ENCODE measurements at regions not wholly inside any gene's neighbourhood (a gene's known extent, or its start where the extent isn't known, plus 50 kb on each side); places are given as distances from the start of the nearest gene placed in this dataset.
"Not testable (repeated sequence)": the region's sequence is repeated elsewhere in the genome, so short reads cannot be mapped to it uniquely, and the experiment has no call there.

- Histone ChIP-seq H3K4me1 (no peaks in the 10 kb centered on the region), H3K36me3 (no peaks in the 10 kb centered on the region), H3F3A (ENCODE audit: low read depth) (no peaks in the 10 kb centered on the region), H3K79me2 (ENCODE audit: low read depth) (no peaks in the 10 kb centered on the region), H3K4me3 (no peak overlapping the region), H3K4me2 (no peak overlapping the region), H3K27ac (no peak overlapping the region), H4K20me1 (ENCODE audit: low read depth) (no peaks in the 10 kb centered on the region), H3K27me3 (no peaks in the 10 kb centered on the region), H2AFZ (replicated peaks) (no peak overlapping the region), H3K9me3 (ENCODE audit: low read depth) (no peaks in the 10 kb centered on the region), H3K9ac (no peak overlapping the region)
- Mint-ChIP-seq H3K9me3 (peaks cover 12% of the 10 kb centered on the region), H3K36me3 (no peaks in the 10 kb centered on the region), H3K27ac (no peak overlapping the region), H3K4me3 (no peak overlapping the region), H3K4me1 (no peaks in the 10 kb centered on the region), H3K27me3 (ENCODE audit: insufficient read depth, low read depth) (peaks cover 3% of the 10 kb centered on the region)
- no peak for TF ChIP-seq EZH2 (IDR thresholded peaks at IDR 0.05)
- TF ChIP-seq CTCF (IDR thresholded peaks at IDR 0.05): no peak
- TF ChIP-seq EZH2phosphoT487 (IDR thresholded peaks at IDR 0.05): no peak
- DNase-seq (ENCODE audit: low spot score): no peak
These were observed 208.3 kb upstream of the PIEZO2 start for GRCh38 chr18:11357678-11358077.

- not testable (repeated sequence) for H3K27me3 Mint-ChIP-seq (ENCODE audit: insufficient read depth, low read depth); H3F3A ChIP-seq (ENCODE audit: low read depth); H3K27me3 ChIP-seq; H3K9ac ChIP-seq; DNase-seq (ENCODE audit: low spot score); H3K4me3 Mint-ChIP-seq; H3K79me2 ChIP-seq (ENCODE audit: low read depth); H3K4me2 ChIP-seq; H4K20me1 ChIP-seq (ENCODE audit: low read depth); H3K4me1 ChIP-seq; H3K9me3 ChIP-seq (ENCODE audit: low read depth); H3K27ac Mint-ChIP-seq; H2AFZ ChIP-seq (replicated peaks); H3K4me3 ChIP-seq; H3K27ac ChIP-seq; H3K36me3 Mint-ChIP-seq; H3K4me1 Mint-ChIP-seq; H3K36me3 ChIP-seq
- H3K9me3 Mint-ChIP-seq: peaks cover 26% of the 10 kb centered on the region
These were observed 195.2 kb upstream of the PIEZO2 start for GRCh38 chr18:11344576-11344975.

- Mint-ChIP-seq H3K27me3 (ENCODE audit: insufficient read depth, low read depth) (peaks cover 9% of the 10 kb centered on the region), H3K36me3 (peaks cover 4% of the 10 kb centered on the region), H3K9me3 (peaks cover 26% of the 10 kb centered on the region), H3K4me3 (no peak overlapping the region), H3K27ac (no peak overlapping the region), H3K4me1 (no peaks in the 10 kb centered on the region)
- no peaks in the 10 kb centered on the region for H3K36me3 ChIP-seq
- no peaks in the 10 kb centered on the region for H3K9me3 ChIP-seq (ENCODE audit: low read depth)
- H3K27ac ChIP-seq: no peak overlapping the region
- no peaks in the 10 kb centered on the region for H4K20me1 ChIP-seq (ENCODE audit: low read depth)
- H3K4me3 ChIP-seq: no peak overlapping the region
- no peak overlapping the region for H2AFZ ChIP-seq (replicated peaks)
- no peak for TF ChIP-seq EZH2phosphoT487 (IDR thresholded peaks at IDR 0.05)
- TF ChIP-seq EZH2 (IDR thresholded peaks at IDR 0.05): no peak
- TF ChIP-seq CTCF (IDR thresholded peaks at IDR 0.05): no peak
- no peaks in the 10 kb centered on the region for H3K4me1 ChIP-seq
- no peak for DNase-seq (ENCODE audit: low spot score)
- no peaks in the 10 kb centered on the region for H3K79me2 ChIP-seq (ENCODE audit: low read depth)
- H3K4me2 ChIP-seq: no peak overlapping the region
- H3K27me3 ChIP-seq: no peaks in the 10 kb centered on the region
- H3K9ac ChIP-seq: no peak overlapping the region
- H3F3A ChIP-seq (ENCODE audit: low read depth): no peaks in the 10 kb centered on the region
These were observed 193.7 kb upstream of the PIEZO2 start for GRCh38 chr18:11343096-11343495.

- H3K36me3 Mint-ChIP-seq; DNase-seq (ENCODE audit: low spot score): not testable (repeated sequence)
These were observed 192.7 kb upstream of the PIEZO2 start for GRCh38 chr18:11342115-11342514.

More at GRCh38 chr18:11342115-11342514, 192.7 kb upstream of the PIEZO2 start:
- not testable (repeated sequence) for H3K27ac Mint-ChIP-seq; H3K4me3 ChIP-seq; H2AFZ ChIP-seq (replicated peaks); H3K4me2 ChIP-seq; H3K27me3 ChIP-seq; H3K4me1 ChIP-seq; H4K20me1 ChIP-seq (ENCODE audit: low read depth); H3K27ac ChIP-seq; H3K9ac ChIP-seq; H3K27me3 Mint-ChIP-seq (ENCODE audit: insufficient read depth, low read depth); H3K36me3 ChIP-seq; H3K4me1 Mint-ChIP-seq; H3K4me3 Mint-ChIP-seq; H3F3A ChIP-seq (ENCODE audit: low read depth); H3K79me2 ChIP-seq (ENCODE audit: low read depth); H3K9me3 ChIP-seq (ENCODE audit: low read depth)
- H3K9me3 Mint-ChIP-seq: peaks cover 22% of the 10 kb centered on the region
